Osteoblast (primary cell): ENCODE measurements at regions not wholly inside any gene's neighbourhood (a gene's known extent, or its start where the extent isn't known, plus 50 kb on each side); places are given as distances from the start of the nearest gene placed in this dataset.
"Not testable (repeated sequence)": the region's sequence is repeated elsewhere in the genome, so short reads cannot be mapped to it uniquely, and the experiment has no call there.

ENCODE experiments used
- DNase-seq: peaks from one replicate; pipeline ENCODE4 v3.0.0; 2011; ENCODE audit warnings: low spot score, mixed read lengths; ENCODE audit not compliant: insufficient read length; ENCODE audit errors: missing footprints
- H2AFZ ChIP-seq: 2 replicates; pipeline ENCODE4 v1.6.0; 2011; ENCODE audit warnings: mild to moderate bottlenecking, low read length
- H3K27ac ChIP-seq: 2 replicates; pipeline ENCODE4 v1.5.1; 2011; ENCODE audit warnings: mild to moderate bottlenecking, low read depth, low read length, moderate library complexity
- H3K27me3 ChIP-seq: 2 replicates; pipeline ENCODE4 v1.6.0; 2012; ENCODE audit warnings: mild to moderate bottlenecking, control low read depth, inconsistent platforms, low read length, moderate library complexity; ENCODE audit not compliant: insufficient read depth
- H3K36me3 ChIP-seq: 2 replicates; pipeline ENCODE4 v1.5.1; 2011; ENCODE audit warnings: mild to moderate bottlenecking, low read length, control low read depth, moderate library complexity; ENCODE audit not compliant: insufficient read depth
- H3K4me1 ChIP-seq: 2 replicates; pipeline ENCODE4 v1.5.1; 2011; ENCODE audit warnings: mild to moderate bottlenecking, low read length, control low read depth, moderate library complexity; ENCODE audit not compliant: insufficient read depth
- H3K4me2 ChIP-seq: 2 replicates; pipeline ENCODE4 v1.6.0; 2011; ENCODE audit warnings: mild to moderate bottlenecking, low read length; ENCODE audit not compliant: insufficient read depth
- H3K4me3 ChIP-seq: fragments of 200-600 bp; sonication (generic); 3 replicates; pipeline ENCODE4 v1.5.1; 2012; ENCODE audit warnings: mild to moderate bottlenecking, low read length, inconsistent platforms; ENCODE audit not compliant: insufficient read depth
- H3K79me2 ChIP-seq: 2 replicates; pipeline ENCODE4 v1.6.0; 2012; ENCODE audit warnings: mild to moderate bottlenecking, low read length, control low read depth, inconsistent platforms; ENCODE audit not compliant: insufficient read depth
- H3K9me3 ChIP-seq: 2 replicates; pipeline ENCODE4 v1.5.1; 2011; ENCODE audit warnings: low read depth, low read length, control low read depth
- H4K20me1 ChIP-seq: 2 replicates; pipeline ENCODE4 v1.6.0; 2012; ENCODE audit warnings: mild to moderate bottlenecking, low read length, control low read depth; ENCODE audit not compliant: insufficient read depth
- TF ChIP-seq, protein P1 (sequence below): IDR thresholded peaks from 2 replicates; pipeline ENCODE4 v1.5.1; 2011; ENCODE audit warnings: mild to moderate bottlenecking, low read depth, low read length, moderate library complexity; ENCODE audit errors: extremely low read depth

DNA sequence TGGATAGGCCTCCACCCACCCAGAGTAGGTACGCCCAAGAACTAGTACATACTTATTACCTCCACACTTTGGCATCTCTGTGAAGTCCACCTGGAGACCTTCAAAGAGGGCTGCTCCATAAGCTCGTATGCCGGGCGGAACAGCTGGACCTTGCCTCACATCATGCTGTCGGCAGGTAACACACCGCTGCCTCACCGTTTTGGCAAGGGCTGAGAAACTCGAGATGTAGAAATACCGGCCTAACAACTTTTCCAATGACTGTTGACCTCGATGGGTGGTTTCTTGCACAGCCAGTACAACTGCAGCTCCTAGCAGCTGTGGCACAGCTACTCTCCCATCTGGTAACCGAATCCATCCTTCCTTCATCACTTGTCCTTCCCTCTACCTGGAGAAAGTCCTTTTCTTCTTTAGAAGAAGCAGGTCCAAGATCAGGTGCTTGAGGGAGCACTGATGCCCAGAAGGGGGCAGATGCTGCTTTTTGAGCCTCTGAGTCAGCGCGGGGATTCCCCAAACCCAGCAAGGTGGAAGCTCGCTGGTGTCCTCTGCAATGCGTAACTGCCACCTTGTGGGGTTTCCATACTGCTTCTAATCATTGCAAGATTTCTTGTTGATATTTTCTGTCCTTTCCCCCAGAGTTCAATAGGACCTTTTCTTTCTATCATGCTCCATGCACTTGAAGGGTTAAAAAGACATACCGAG is 301.9 kb upstream of the FRG2C start:
- H3K4me1 ChIP-seq, H3K27ac ChIP-seq, H3K27me3 ChIP-seq, H3K4me3 ChIP-seq, H3K79me2 ChIP-seq, H2AFZ ChIP-seq, DNase-seq, H3K4me2 ChIP-seq, H4K20me1 ChIP-seq, H3K36me3 ChIP-seq, H3K9me3 ChIP-seq: not testable (repeated sequence)
- TF ChIP-seq, protein P1, sequence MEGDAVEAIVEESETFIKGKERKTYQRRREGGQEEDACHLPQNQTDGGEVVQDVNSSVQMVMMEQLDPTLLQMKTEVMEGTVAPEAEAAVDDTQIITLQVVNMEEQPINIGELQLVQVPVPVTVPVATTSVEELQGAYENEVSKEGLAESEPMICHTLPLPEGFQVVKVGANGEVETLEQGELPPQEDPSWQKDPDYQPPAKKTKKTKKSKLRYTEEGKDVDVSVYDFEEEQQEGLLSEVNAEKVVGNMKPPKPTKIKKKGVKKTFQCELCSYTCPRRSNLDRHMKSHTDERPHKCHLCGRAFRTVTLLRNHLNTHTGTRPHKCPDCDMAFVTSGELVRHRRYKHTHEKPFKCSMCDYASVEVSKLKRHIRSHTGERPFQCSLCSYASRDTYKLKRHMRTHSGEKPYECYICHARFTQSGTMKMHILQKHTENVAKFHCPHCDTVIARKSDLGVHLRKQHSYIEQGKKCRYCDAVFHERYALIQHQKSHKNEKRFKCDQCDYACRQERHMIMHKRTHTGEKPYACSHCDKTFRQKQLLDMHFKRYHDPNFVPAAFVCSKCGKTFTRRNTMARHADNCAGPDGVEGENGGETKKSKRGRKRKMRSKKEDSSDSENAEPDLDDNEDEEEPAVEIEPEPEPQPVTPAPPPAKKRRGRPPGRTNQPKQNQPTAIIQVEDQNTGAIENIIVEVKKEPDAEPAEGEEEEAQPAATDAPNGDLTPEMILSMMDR: peak; percentile 6

DNA sequence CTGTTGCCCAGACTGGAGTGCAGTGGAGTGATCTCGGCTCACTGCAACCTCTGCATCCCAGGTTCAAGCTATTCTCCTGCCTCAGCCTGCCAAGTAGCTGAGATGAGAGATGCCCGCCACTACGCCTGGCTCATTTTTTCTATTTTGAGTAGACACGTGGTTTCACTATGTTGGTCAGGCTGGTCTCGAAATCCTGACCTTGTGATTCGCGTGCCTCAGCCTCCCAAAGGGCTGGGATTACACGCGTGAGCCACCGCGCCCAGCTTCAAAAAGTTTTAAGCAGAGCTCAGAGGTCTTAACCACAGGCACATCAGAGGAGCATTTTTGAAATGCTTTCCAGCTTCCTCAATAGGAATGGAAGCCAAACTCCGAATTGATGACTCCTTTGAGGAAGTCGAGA is 291.2 kb upstream of the FRG2C start:
- DNase-seq, H3K4me1 ChIP-seq, H3K27ac ChIP-seq, H3K4me3 ChIP-seq, H3K79me2 ChIP-seq, H3K27me3 ChIP-seq, H3K36me3 ChIP-seq, H2AFZ ChIP-seq, H4K20me1 ChIP-seq, H3K9me3 ChIP-seq: not testable (repeated sequence)
- peak overlapping the region; percentile 45 for H3K4me2 ChIP-seq

DNA sequence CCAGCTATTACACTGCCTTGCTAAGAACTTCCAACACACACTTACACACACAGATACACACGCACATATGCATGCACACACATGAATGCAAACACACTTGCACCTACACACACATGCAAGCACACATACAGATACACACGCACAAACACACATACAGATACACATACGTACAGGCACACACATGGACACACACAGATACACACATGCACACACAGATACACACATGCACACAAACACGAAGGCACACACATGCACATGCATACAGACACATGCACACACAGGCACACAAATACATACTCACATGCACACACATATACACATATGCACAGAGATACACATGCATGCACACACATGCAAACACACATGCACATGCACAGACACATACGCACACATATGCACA is 284.3 kb upstream of the FRG2C start:
- H3K4me3 ChIP-seq, H2AFZ ChIP-seq, H3K9me3 ChIP-seq, H3K27ac ChIP-seq, H4K20me1 ChIP-seq, H3K79me2 ChIP-seq, DNase-seq, H3K27me3 ChIP-seq, H3K4me2 ChIP-seq, H3K4me1 ChIP-seq, H3K36me3 ChIP-seq: not testable (repeated sequence)

DNA sequence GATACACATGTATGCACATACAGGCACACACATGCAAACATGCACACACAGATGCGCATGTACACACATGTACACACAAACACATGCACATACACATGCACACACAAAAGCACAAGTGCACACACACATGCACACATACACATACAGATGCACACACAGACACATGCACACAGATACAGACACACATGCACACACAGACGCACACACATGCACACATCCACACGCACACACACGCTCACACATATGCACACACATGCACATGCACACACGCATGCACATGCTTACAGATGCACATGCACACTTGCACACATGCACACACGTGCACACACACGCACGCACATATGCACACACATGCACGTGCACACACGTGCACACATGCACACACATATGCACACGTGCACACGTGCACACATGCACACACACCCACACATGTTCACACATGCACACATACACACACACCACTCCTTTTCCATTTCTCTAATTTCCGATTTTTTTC is 283.8 kb upstream of the FRG2C start:
- no peaks in the 10 kb centered on the region for H3K4me1 ChIP-seq
- H3K27me3 ChIP-seq: no peaks in the 10 kb centered on the region
- no peaks in the 10 kb centered on the region for H3K36me3 ChIP-seq
- no peak overlapping the region for H3K4me2 ChIP-seq
- no peak overlapping the region for H3K27ac ChIP-seq
- H2AFZ ChIP-seq: no peak overlapping the region
- H3K79me2 ChIP-seq: no peaks in the 10 kb centered on the region
- H3K9me3 ChIP-seq: no peaks in the 10 kb centered on the region
- H4K20me1 ChIP-seq: no peaks in the 10 kb centered on the region
- no peak overlapping the region for H3K4me3 ChIP-seq
- DNase-seq: no peak
- TF ChIP-seq, protein P1: no peak

DNA sequence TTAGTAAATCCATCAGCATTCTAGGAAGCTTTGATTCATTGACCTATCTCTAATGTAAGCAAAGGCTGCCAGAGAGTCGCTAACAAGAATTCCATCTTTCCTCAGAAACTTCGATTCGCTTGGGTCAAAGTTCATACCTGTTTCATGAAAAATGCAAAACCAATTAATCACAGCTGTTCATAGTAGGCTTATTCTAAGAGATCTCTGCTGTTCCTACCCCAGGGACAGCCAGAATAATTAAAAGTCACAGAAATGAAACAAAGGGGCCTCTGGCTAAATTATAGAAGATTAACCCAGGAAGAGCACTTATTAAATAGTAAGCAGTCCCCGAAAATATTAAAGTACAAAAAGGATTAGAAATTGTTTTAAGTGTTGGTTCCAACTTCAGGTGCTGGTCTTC is 280.1 kb upstream of the FRG2C start:
- not testable (repeated sequence) for H3K4me2 ChIP-seq, H2AFZ ChIP-seq, H3K27ac ChIP-seq, H4K20me1 ChIP-seq, H3K9me3 ChIP-seq, H3K36me3 ChIP-seq, DNase-seq, H3K4me1 ChIP-seq, H3K27me3 ChIP-seq, H3K79me2 ChIP-seq, H3K4me3 ChIP-seq

DNA sequence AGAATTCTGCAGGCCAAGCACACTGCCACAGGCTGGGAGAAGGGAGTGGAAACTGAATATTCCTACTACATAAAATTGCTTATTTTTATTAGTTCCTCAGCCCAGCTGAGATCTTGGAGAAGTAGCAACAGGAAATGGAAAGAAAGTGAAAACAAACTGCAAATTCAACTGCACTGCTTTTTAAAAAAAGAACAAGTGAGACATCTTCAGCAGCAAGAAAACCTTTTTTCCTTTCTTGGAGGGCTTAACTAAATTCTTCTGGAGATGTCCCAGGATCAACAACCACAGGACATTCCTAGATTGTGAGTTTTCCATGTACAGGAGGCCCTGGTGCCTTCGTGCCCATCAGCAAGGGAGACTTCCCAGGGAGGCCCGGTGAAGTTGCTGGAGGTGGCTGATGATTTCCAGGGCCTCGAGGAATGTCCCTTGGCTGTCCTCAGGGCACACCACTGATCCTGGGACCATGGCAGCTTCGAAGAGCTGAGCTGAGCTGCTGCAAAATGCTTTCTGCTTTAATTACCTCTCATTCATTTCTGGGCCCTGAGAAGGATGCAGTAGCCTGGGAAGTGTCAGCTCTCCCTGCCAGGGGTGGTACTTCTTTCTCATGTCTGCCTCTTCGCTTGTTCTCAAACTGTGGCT is 275.5 kb upstream of the FRG2C start:
- peak; percentile 84 for DNase-seq
- H3K4me1 ChIP-seq, H3K27ac ChIP-seq, H3K4me3 ChIP-seq, H3K36me3 ChIP-seq, H3K9me3 ChIP-seq, H3K79me2 ChIP-seq, H3K27me3 ChIP-seq, H2AFZ ChIP-seq, H4K20me1 ChIP-seq: not testable (repeated sequence)
- H3K4me2 ChIP-seq: peak overlapping the region; percentile 40

DNA sequence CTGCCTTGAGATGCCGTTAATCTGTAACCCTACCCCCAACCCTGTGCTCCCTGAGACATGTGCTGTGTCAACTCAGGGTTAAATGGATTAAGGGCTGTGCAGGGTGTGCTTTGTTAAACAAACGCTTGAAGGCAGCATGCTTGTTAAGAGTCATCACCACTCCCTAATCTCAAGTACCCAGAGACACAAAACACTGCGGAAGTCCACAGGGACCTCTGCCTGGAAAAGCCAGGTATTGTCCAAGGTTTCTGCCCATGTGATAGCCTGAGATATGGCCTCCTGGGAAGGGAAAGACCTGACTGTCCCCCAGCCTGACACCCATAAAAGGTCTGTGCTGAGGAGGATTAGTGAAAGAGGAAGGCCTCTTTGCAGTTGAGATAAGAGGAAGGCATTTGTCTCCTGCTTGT is 270.8 kb upstream of the FRG2C start:
- not testable (repeated sequence) for H3K27ac ChIP-seq, H2AFZ ChIP-seq, H3K27me3 ChIP-seq, H3K4me3 ChIP-seq, H3K9me3 ChIP-seq, H3K4me2 ChIP-seq, H3K4me1 ChIP-seq, H4K20me1 ChIP-seq, H3K79me2 ChIP-seq, H3K36me3 ChIP-seq, DNase-seq
